T-helper 1 cell treated with Interleukin-12 subunit alpha and Interleukin-12 subunit beta and Interleukin-4 antibody, amounts not matched to agents 30 μg/mL and 1 μg/mL, for 36 hours (primary cell): ENCODE measurements at regions not wholly inside any gene's neighbourhood (a gene's known extent, or its start where the extent isn't known, plus 50 kb on each side); places are given as distances from the start of the nearest gene placed in this dataset.

Experiments
- H3K27ac Mint-ChIP-seq: one replicate; pipeline ENCODE4 v1.8.0; 2021; ENCODE audit warnings: mild to moderate bottlenecking, mixed read lengths
- H3K27me3 Mint-ChIP-seq: one replicate; pipeline ENCODE4 v1.8.0; 2021; ENCODE audit warnings: low read depth, mixed read lengths
- H3K36me3 Mint-ChIP-seq: one replicate; pipeline ENCODE4 v1.8.0; 2021; ENCODE audit warnings: low read depth, mixed read lengths
- H3K4me1 Mint-ChIP-seq: one replicate; pipeline ENCODE4 v1.8.0; 2021; ENCODE audit warnings: low read depth, mixed read lengths
- H3K4me3 Mint-ChIP-seq: one replicate; pipeline ENCODE4 v1.8.0; 2021; ENCODE audit warnings: mild to moderate bottlenecking, moderate library complexity, mixed read lengths
- H3K9me3 Mint-ChIP-seq: one replicate; pipeline ENCODE4 v1.8.0; 2021; ENCODE audit warnings: mixed read lengths

DNA sequence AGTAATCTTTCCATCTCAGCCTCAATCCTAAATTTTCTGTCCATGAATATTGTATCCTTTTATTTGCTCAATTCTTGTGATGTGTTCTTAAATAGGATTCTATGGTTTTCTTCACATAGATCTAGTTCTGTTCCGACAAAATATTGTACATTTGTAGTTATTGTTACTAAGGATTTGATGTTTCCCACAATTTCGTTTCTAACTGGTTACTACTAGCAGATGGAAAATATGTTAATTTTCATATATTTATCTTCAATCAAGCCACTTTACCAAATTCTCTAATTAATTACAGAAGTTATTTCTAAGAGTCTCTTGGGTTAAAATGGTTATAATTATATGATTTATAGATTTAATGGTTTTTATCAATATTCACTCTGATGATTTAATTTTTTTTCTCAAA, 60.3 kb downstream of the SEC61B start:
- Mint-ChIP-seq H3K36me3 (no peaks in the 10 kb centered on the region), H3K4me1 (peaks cover 4% of the 10 kb centered on the region), H3K4me3 (no peak overlapping the region), H3K27me3 (peaks cover 27% of the 10 kb centered on the region), H3K27ac (no peak overlapping the region), H3K9me3 (no peaks in the 10 kb centered on the region)

GRCh38 chr9:99285965-99286364, 63.9 kb downstream of the SEC61B start:
- Mint-ChIP-seq H3K4me3 (no peak overlapping the region), H3K36me3 (no peaks in the 10 kb centered on the region), H3K4me1 (peaks cover 4% of the 10 kb centered on the region), H3K27me3 (peaks cover 28% of the 10 kb centered on the region), H3K27ac (no peak overlapping the region), H3K9me3 (no peaks in the 10 kb centered on the region)

- peaks cover 4% of the 10 kb centered on the region for H3K4me1 Mint-ChIP-seq
- no peak overlapping the region for H3K4me3 Mint-ChIP-seq
- no peak overlapping the region for H3K27ac Mint-ChIP-seq
- no peaks in the 10 kb centered on the region for H3K9me3 Mint-ChIP-seq
- no peaks in the 10 kb centered on the region for H3K36me3 Mint-ChIP-seq
- H3K27me3 Mint-ChIP-seq: peaks cover 28% of the 10 kb centered on the region
Observed at GRCh38 chr9:99286536-99286935, 64.5 kb downstream of the SEC61B start.

DNA sequence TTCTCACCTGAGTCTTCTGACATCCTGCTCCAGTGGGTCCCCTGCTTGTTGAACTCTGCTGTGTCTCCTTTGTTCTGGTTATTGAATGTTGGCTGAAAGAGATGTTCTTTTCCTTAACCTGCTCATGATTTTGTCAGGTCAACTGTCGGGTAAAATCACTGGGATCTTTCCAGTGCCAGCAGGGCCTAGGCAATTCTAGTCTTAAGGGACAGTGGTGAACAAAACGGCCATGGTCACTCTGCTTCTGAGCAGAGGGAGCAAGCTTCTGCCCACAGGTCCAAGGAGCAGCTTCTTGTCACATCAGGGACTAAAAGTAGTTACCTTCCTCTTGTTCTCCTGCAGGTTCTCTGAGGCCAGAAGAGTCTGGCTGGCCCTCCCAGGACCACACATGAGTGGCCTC, 65.6 kb downstream of the SEC61B start:
- Mint-ChIP-seq H3K9me3 (no peaks in the 10 kb centered on the region), H3K4me1 (peaks cover 4% of the 10 kb centered on the region), H3K27ac (no peak overlapping the region)

DNA sequence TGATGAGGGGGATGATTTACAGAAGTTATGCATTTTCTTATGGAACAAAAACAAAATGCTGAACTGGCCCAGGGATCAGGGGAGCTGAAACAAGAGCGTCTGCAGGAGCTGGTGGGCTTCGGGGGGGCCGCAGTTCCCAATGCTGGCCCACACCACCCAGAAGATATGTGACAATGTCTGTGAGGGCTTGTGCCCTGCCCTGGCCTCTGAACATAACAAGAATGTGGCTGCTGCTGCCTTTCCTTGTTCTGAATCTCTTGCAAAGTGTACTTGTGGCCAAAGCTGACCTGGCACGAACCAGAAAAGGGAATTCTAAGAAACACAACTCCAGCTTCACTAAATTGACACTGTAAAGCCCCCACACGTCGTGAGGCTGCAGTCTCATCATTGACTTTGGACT, 66.7 kb downstream of the SEC61B start:
- Mint-ChIP-seq H3K27me3 (peaks cover 20% of the 10 kb centered on the region), H3K36me3 (no peaks in the 10 kb centered on the region), H3K9me3 (no peaks in the 10 kb centered on the region), H3K27ac (no peak overlapping the region), H3K4me3 (no peak overlapping the region), H3K4me1 (peaks cover 4% of the 10 kb centered on the region)

More for the DNA sequence above, 65.6 kb downstream of the SEC61B start:
- Mint-ChIP-seq H3K4me3 (no peak overlapping the region), H3K36me3 (no peaks in the 10 kb centered on the region), H3K27me3 (peaks cover 24% of the 10 kb centered on the region)

- no peaks in the 10 kb centered on the region for H3K9me3 Mint-ChIP-seq
- H3K4me1 Mint-ChIP-seq: no peaks in the 10 kb centered on the region
- H3K27ac Mint-ChIP-seq: no peak overlapping the region
- peaks cover 18% of the 10 kb centered on the region for H3K27me3 Mint-ChIP-seq
- no peak overlapping the region for H3K4me3 Mint-ChIP-seq
- no peaks in the 10 kb centered on the region for H3K36me3 Mint-ChIP-seq
Observed at GRCh38 chr9:99294850-99295461, 72.9 kb downstream of the SEC61B start.

DNA sequence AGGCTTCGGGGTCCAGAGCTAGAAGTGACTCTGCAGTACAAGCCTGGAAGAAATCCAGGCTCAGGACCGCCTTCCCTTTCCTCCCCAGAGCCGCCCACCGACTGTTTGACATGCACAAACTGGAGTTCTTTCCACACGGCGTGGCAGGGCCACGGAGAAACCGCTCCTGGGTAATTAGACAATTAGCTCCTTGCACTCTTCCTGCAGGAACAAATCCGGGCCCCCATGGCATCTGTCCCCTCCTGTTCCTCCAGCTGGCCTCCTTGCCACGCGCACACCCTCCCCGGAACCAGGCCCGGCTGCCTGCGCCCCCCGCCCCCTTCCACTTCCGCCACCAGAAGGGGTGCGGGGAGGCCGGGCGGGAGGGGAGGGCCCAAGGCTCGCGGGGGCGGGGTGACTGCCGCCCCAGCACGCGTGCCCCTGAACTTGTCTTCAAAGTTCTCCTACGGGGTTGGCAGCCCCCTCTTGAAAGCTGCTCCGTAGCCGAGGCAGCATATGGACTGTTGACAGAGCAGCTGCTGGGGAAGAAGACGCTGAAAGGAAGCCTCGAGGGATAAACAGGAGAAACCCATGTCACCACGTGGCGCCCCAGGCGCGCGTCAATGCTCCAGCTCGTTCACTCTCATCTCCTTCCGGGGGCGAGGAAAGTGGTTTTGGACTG, 74.3 kb downstream of the SEC61B start:
- no peaks in the 10 kb centered on the region for H3K4me1 Mint-ChIP-seq
- H3K27me3 Mint-ChIP-seq: peaks cover 15% of the 10 kb centered on the region
- H3K9me3 Mint-ChIP-seq: no peaks in the 10 kb centered on the region
- no peak overlapping the region for H3K4me3 Mint-ChIP-seq
- no peak overlapping the region for H3K27ac Mint-ChIP-seq
- no peaks in the 10 kb centered on the region for H3K36me3 Mint-ChIP-seq

- Mint-ChIP-seq H3K36me3 (no peaks in the 10 kb centered on the region), H3K4me3 (no peak overlapping the region), H3K27me3 (peaks cover 16% of the 10 kb centered on the region), H3K27ac (no peak overlapping the region), H3K4me1 (no peaks in the 10 kb centered on the region), H3K9me3 (no peaks in the 10 kb centered on the region)
Observed at GRCh38 chr9:99298614-99299013, 76.5 kb downstream of the SEC61B start.

DNA sequence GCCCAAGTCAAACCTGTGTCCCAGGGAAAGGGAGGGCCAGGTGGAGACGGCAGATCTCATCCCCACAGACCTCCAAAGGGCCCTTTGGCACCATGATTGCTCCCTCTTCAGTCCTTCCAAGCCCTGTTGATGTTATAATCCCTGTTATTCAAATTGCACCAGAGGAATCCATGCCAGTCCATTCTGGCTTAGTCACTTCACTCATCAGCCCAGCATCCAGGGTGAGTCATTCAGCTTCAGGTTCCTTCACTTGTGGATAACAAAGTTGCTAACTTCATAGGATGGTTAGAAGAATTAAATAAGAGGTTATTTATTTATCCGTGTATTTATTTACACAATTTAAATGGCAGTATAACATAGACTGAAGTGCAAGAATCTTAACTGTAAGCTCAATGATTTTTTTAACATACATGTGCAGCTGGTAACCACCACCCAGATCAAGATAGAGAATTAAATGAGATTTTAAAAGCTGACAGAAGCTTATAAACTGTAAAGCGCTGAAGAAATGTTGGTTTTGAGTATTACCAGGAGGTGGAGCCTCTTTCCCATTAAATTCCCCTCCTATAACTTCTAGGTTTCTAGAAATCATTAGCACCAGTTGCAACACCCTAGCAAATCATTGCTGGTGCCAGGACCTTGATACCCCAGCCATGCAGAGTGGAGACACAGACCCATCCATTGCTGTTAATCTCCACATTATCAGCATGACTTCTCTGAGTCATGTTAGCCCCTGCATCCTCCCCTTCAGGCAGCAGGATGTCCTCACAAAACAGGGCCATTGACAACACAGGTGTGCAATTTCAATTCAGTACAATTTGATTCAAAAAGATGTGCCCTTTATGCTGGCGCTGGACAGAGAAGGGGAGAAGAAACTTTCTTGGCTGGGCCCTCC, 77.4 kb downstream of the SEC61B start:
- Mint-ChIP-seq H3K4me1 (no peaks in the 10 kb centered on the region), H3K4me3 (no peak overlapping the region), H3K36me3 (no peaks in the 10 kb centered on the region), H3K9me3 (no peaks in the 10 kb centered on the region), H3K27ac (no peak overlapping the region), H3K27me3 (peaks cover 18% of the 10 kb centered on the region)

GRCh38 chr9:99300103-99300439, 78.0 kb downstream of the SEC61B start:
- H3K27ac Mint-ChIP-seq: no peak overlapping the region
- H3K36me3 Mint-ChIP-seq: no peaks in the 10 kb centered on the region
- no peak overlapping the region for H3K4me3 Mint-ChIP-seq
- H3K27me3 Mint-ChIP-seq: peaks cover 15% of the 10 kb centered on the region
- H3K9me3 Mint-ChIP-seq: no peaks in the 10 kb centered on the region
- H3K4me1 Mint-ChIP-seq: no peaks in the 10 kb centered on the region

DNA sequence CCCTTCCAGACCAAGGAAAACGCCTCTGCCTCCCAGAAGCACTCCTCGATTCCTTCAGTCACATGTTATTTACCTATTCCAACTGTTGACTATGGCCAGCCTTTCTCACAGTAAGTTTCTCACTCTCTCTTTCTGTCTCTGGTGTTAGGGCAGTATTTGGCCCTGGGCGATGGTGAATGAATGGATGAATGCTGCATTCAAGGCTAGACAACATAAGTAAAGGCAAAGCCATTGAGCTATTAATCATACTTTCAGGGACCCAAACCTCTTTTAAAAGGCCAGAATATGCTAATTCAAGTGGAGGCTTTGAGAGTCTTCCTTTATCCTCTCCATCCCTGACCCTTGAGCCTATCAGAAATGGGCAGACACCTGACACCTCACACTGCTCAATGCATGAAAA, 78.5 kb downstream of the SEC61B start:
- no peaks in the 10 kb centered on the region for H3K36me3 Mint-ChIP-seq
- peaks cover 14% of the 10 kb centered on the region for H3K27me3 Mint-ChIP-seq
- H3K4me1 Mint-ChIP-seq: no peaks in the 10 kb centered on the region
- H3K4me3 Mint-ChIP-seq: no peak overlapping the region
- H3K9me3 Mint-ChIP-seq: no peaks in the 10 kb centered on the region
- H3K27ac Mint-ChIP-seq: no peak overlapping the region

- no peaks in the 10 kb centered on the region for H3K9me3 Mint-ChIP-seq
- peaks cover 4% of the 10 kb centered on the region for H3K27me3 Mint-ChIP-seq
- H3K36me3 Mint-ChIP-seq: no peaks in the 10 kb centered on the region
- no peaks in the 10 kb centered on the region for H3K4me1 Mint-ChIP-seq
- no peak overlapping the region for H3K4me3 Mint-ChIP-seq
- no peak overlapping the region for H3K27ac Mint-ChIP-seq
Observed at GRCh38 chr9:99303177-99303576, 81.1 kb downstream of the SEC61B start.

DNA sequence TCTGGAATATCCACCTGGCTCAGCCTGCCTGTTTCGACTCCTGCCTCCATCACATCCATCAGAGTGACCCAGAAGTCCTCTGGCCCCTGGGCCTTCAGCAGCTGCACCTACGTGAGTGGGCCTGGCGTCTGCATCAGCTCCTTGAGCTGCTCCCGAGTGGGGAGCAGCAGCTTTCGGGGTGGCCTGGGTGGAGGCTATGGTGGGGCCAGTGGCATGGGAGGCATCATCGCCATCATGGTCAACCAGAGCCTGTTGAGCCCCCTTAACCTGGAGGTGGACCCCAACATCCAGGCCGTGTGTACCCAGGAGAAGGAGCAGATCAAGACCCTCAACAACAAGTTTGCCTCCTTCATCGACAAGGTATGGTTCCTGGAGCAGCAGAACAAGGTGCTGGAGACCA, 83.0 kb downstream of the SEC61B start:
- Mint-ChIP-seq H3K36me3 (no peaks in the 10 kb centered on the region), H3K27me3 (peaks cover 11% of the 10 kb centered on the region), H3K4me1 (no peaks in the 10 kb centered on the region), H3K9me3 (no peaks in the 10 kb centered on the region), H3K4me3 (no peak overlapping the region), H3K27ac (no peak overlapping the region)

- Mint-ChIP-seq H3K36me3 (no peaks in the 10 kb centered on the region), H3K9me3 (no peaks in the 10 kb centered on the region), H3K4me3 (no peak overlapping the region), H3K27me3 (peaks cover 11% of the 10 kb centered on the region), H3K4me1 (no peaks in the 10 kb centered on the region), H3K27ac (no peak overlapping the region)
Observed at GRCh38 chr9:99305820-99306811, 84.0 kb downstream of the SEC61B start.
